ENCODE measurements at regions not wholly inside any gene's neighbourhood (a gene's known extent, or its start where the extent isn't known, plus 50 kb on each side); places are given as distances from the start of the nearest gene placed in this dataset.

DNA sequence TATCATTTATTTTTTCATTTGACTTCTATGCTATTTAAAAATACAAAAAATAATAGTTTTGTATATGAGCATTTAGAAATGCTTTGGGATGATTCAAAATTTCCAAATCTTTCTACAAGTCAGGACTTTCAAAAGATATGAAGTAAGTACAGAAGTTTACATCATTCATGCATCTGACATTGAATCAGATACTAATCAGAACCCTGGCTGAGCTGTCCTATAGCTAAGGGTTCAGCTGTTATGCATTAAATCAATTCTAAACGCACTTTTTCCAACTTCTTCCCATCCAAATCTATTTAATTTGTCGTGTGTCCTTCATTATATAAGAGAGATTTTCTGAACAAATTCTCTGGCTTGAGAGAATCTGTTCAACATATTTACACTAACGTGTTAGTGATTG lies 779.4 kb downstream of the LTN1 start:
- H3K9me2 ChIP-seq (ENCODE audit: insufficient read depth), result no peaks in the 10 kb centered on the region; the same call in 1 of the 2 replicates
- no peaks in the 10 kb centered on the region for H3K27me3 ChIP-seq (ENCODE audit: insufficient read depth)
- H3K27ac ChIP-seq (ENCODE audit: low read depth), result no peak overlapping the region
- Mint-ChIP-seq H3K4me1 (no peaks in the 10 kb centered on the region), H3K9me3 (no peaks in the 10 kb centered on the region; the same call in 2 of the 3 replicates), H3K4me3 (no peak overlapping the region), H3K27me3 (ENCODE audit: insufficient read depth, low read depth, poor library complexity) (no peaks in the 10 kb centered on the region), H3K27ac (no peak overlapping the region), H3K36me3 (ENCODE audit: low read depth) (no peaks in the 10 kb centered on the region)
- DNase-seq (ENCODE audit: low spot score) (no peak), ATAC-seq (no peak)
- H3K4me1 ChIP-seq (ENCODE audit: insufficient read depth), result no peaks in the 10 kb centered on the region
- H3K36me3 ChIP-seq (ENCODE audit: insufficient read depth), result no peaks in the 10 kb centered on the region
- no peak overlapping the region for H2AFZ ChIP-seq
- H4K20me1 ChIP-seq (replicated peaks; ENCODE audit: insufficient read depth), result no peaks in the 10 kb centered on the region
- TF ChIP-seq POLR2AphosphoS5 (IDR thresholded peaks at IDR 0.05; ENCODE audit: low read depth) (no peak), JUNB (IDR thresholded peaks at IDR 0.05; ENCODE audit: unreplicated experiment) (no peak)
- H3K4me3 ChIP-seq, result no peak overlapping the region
- H3K4me2 ChIP-seq, result no peak overlapping the region
- no peaks in the 10 kb centered on the region for H3F3A ChIP-seq (replicated peaks; ENCODE audit: low read depth)
- H3K79me2 ChIP-seq (replicated peaks; ENCODE audit: insufficient read depth), result no peaks in the 10 kb centered on the region

GRCh38 chr21:28212061-28212460 lies 780.6 kb downstream of the LTN1 start:
- H3K27me3 Mint-ChIP-seq (ENCODE audit: insufficient read depth, low read depth, poor library complexity), result no peaks in the 10 kb centered on the region
- Histone ChIP-seq H2AFZ (no peak overlapping the region), H3K4me1 (ENCODE audit: insufficient read depth) (no peaks in the 10 kb centered on the region; the same call in 1 of the 2 replicates), H3K36me3 (ENCODE audit: insufficient read depth) (no peaks in the 10 kb centered on the region), H3F3A (replicated peaks; ENCODE audit: low read depth) (no peaks in the 10 kb centered on the region), H3K4me2 (no peak overlapping the region), H3K4me3 (no peak overlapping the region), H3K27ac (ENCODE audit: low read depth) (no peak overlapping the region), H4K20me1 (replicated peaks; ENCODE audit: insufficient read depth) (no peaks in the 10 kb centered on the region), H3K79me2 (replicated peaks; ENCODE audit: insufficient read depth) (no peaks in the 10 kb centered on the region), H3K9me2 (ENCODE audit: insufficient read depth) (no peaks in the 10 kb centered on the region; the same call in 1 of the 2 replicates), H3K27me3 (ENCODE audit: insufficient read depth) (no peaks in the 10 kb centered on the region)
- no peak overlapping the region for H3K4me3 Mint-ChIP-seq
- H3K27ac Mint-ChIP-seq, result no peak overlapping the region
- H3K36me3 Mint-ChIP-seq (ENCODE audit: low read depth), result no peaks in the 10 kb centered on the region
- DNase-seq (ENCODE audit: low spot score), result no peak
- ATAC-seq, result no peak
- no peaks in the 10 kb centered on the region for H3K4me1 Mint-ChIP-seq
- no peaks in the 10 kb centered on the region; the same call in 2 of the 3 replicates for H3K9me3 Mint-ChIP-seq
- no peak for TF ChIP-seq POLR2AphosphoS5 (IDR thresholded peaks at IDR 0.05; ENCODE audit: low read depth)
- TF ChIP-seq STAT1 (IDR thresholded peaks at IDR 0.05; ENCODE audit: unreplicated experiment), result no peak
- TF ChIP-seq CREB1 (CRISPR knock-in tag; IDR thresholded peaks at IDR 0.05; ENCODE audit: low read depth), result no peak
- no peak for TF ChIP-seq ETS1 (IDR thresholded peaks at IDR 0.05)
- no peak for TF ChIP-seq REST (IDR thresholded peaks at IDR 0.05; ENCODE audit: unreplicated experiment)
- TF ChIP-seq NANOG (IDR thresholded peaks at IDR 0.05; ENCODE audit: borderline replicate concordance), result no peak
- no peak for TF ChIP-seq EZH2phosphoT487 (IDR thresholded peaks at IDR 0.05; ENCODE audit: unreplicated experiment)
- TF ChIP-seq EZH2 (IDR thresholded peaks at IDR 0.05; ENCODE audit: low read depth, unreplicated experiment), result no peak
- TF ChIP-seq, protein P1, sequence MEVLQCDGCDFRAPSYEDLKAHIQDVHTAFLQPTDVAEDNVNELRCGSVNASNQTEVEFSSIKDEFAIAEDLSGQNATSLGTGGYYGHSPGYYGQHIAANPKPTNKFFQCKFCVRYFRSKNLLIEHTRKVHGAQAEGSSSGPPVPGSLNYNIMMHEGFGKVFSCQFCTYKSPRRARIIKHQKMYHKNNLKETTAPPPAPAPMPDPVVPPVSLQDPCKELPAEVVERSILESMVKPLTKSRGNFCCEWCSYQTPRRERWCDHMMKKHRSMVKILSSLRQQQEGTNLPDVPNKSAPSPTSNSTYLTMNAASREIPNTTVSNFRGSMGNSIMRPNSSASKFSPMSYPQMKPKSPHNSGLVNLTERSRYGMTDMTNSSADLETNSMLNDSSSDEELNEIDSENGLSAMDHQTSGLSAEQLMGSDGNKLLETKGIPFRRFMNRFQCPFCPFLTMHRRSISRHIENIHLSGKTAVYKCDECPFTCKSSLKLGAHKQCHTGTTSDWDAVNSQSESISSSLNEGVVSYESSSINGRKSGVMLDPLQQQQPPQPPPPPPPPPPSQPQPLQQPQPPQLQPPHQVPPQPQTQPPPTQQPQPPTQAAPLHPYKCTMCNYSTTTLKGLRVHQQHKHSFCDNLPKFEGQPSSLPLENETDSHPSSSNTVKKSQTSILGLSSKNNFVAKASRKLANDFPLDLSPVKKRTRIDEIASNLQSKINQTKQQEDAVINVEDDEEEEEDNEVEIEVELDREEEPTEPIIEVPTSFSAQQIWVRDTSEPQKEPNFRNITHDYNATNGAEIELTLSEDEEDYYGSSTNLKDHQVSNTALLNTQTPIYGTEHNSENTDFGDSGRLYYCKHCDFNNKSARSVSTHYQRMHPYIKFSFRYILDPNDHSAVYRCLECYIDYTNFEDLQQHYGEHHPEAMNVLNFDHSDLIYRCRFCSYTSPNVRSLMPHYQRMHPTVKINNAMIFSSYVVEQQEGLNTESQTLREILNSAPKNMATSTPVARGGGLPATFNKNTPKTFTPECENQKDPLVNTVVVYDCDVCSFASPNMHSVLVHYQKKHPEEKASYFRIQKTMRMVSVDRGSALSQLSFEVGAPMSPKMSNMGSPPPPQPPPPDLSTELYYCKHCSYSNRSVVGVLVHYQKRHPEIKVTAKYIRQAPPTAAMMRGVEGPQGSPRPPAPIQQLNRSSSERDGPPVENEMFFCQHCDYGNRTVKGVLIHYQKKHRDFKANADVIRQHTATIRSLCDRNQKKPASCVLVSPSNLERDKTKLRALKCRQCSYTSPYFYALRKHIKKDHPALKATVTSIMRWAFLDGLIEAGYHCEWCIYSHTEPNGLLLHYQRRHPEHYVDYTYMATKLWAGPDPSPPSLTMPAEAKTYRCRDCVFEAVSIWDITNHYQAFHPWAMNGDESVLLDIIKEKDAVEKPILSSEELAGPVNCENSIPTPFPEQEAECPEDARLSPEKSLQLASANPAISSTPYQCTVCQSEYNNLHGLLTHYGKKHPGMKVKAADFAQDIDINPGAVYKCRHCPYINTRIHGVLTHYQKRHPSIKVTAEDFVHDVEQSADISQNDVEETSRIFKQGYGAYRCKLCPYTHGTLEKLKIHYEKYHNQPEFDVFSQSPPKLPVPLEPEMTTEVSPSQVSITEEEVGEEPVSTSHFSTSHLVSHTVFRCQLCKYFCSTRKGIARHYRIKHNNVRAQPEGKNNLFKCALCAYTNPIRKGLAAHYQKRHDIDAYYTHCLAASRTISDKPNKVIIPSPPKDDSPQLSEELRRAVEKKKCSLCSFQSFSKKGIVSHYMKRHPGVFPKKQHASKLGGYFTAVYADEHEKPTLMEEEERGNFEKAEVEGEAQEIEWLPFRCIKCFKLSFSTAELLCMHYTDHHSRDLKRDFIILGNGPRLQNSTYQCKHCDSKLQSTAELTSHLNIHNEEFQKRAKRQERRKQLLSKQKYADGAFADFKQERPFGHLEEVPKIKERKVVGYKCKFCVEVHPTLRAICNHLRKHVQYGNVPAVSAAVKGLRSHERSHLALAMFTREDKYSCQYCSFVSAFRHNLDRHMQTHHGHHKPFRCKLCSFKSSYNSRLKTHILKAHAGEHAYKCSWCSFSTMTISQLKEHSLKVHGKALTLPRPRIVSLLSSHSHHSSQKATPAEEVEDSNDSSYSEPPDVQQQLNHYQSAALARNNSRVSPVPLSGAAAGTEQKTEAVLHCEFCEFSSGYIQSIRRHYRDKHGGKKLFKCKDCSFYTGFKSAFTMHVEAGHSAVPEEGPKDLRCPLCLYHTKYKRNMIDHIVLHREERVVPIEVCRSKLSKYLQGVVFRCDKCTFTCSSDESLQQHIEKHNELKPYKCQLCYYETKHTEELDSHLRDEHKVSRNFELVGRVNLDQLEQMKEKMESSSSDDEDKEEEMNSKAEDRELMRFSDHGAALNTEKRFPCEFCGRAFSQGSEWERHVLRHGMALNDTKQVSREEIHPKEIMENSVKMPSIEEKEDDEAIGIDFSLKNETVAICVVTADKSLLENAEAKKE (CRISPR knock-in tag; IDR thresholded peaks at IDR 0.05), result no peak
- TF ChIP-seq ZNF331 (CRISPR knock-in tag; IDR thresholded peaks at IDR 0.05; ENCODE audit: low read depth), result no peak
- no peak for TF ChIP-seq JUNB (IDR thresholded peaks at IDR 0.05; ENCODE audit: unreplicated experiment)

Data from GM23338 (cell line).